ENCODE measurements at regions not wholly inside any gene's neighbourhood (a gene's known extent, or its start where the extent isn't known, plus 50 kb on each side); places are given as distances from the start of the nearest gene placed in this dataset.

GRCh38 chr18:2138552-2138951 lies 432.8 kb downstream of the METTL4 start:
- TF ChIP-seq CTCF (IDR thresholded peaks at IDR 0.05), result no peak
- TF ChIP-seq POLR2A (IDR thresholded peaks at IDR 0.05), result no peak
- TF ChIP-seq POLR2AphosphoS5 (IDR thresholded peaks at IDR 0.05), result no peak
- no peak for TF ChIP-seq EP300 (IDR thresholded peaks at IDR 0.05)

Data from sigmoid colon (tissue), 4 donors.